Loucy (cell line): ENCODE measurements at regions not wholly inside any gene's neighbourhood (a gene's known extent, or its start where the extent isn't known, plus 50 kb on each side); places are given as distances from the start of the nearest gene placed in this dataset.
"Not testable (repeated sequence)": the region's sequence is repeated elsewhere in the genome, so short reads cannot be mapped to it uniquely, and the experiment has no call there.

Source experiments
- EZH2phosphoT487 ChIP-seq: fragments of 200-600 bp; IDR thresholded peaks from 2 replicates; pipeline ENCODE4 v1.6.1; 2018; ENCODE audit warnings: antibody characterized with exemption, mild to moderate bottlenecking, moderate library complexity, borderline replicate concordance
- TF ChIP-seq, protein P1 (sequence below): fragments of 200-600 bp; sonication (generic); conservative IDR thresholded peaks from 2 replicates; pipeline ENCODE4 v1.5.1; 2014; ENCODE audit warnings: mild to moderate bottlenecking, antibody characterized with exemption, low read length

DNA sequence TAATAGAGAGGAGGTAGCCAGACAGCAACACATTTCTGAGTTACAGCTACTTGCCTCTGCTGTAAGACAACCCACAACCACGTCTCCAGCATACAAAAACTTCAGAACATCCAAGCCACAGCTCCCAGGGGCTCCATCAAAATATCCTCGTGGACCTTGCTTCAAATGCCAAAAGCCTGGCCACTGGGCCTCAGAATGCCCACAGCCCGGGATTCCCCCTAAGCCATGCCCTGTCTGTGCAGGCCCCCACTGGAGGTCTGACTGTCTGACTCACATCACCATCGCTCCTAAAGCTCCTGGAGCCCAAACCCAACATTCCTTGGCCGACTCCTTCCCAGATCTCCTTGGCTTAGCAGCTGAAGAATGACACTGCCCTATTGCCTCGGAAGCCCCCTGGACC lies 186.6 kb upstream of the MAGEB16 start:
- TF ChIP-seq, protein P1, sequence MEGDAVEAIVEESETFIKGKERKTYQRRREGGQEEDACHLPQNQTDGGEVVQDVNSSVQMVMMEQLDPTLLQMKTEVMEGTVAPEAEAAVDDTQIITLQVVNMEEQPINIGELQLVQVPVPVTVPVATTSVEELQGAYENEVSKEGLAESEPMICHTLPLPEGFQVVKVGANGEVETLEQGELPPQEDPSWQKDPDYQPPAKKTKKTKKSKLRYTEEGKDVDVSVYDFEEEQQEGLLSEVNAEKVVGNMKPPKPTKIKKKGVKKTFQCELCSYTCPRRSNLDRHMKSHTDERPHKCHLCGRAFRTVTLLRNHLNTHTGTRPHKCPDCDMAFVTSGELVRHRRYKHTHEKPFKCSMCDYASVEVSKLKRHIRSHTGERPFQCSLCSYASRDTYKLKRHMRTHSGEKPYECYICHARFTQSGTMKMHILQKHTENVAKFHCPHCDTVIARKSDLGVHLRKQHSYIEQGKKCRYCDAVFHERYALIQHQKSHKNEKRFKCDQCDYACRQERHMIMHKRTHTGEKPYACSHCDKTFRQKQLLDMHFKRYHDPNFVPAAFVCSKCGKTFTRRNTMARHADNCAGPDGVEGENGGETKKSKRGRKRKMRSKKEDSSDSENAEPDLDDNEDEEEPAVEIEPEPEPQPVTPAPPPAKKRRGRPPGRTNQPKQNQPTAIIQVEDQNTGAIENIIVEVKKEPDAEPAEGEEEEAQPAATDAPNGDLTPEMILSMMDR = not testable (repeated sequence)
- not testable (repeated sequence) for TF ChIP-seq EZH2phosphoT487
